GM20000 (cell line): ENCODE measurements at regions not wholly inside any gene's neighbourhood (a gene's known extent, or its start where the extent isn't known, plus 50 kb on each side); places are given as distances from the start of the nearest gene placed in this dataset.

Source experiments
- DNase-seq: peaks from one replicate; pipeline ENCODE4 v3.0.0; 2012; ENCODE audit warnings: low spot score
- TF ChIP-seq, protein P1 (sequence below): IDR thresholded peaks from 2 replicates; pipeline ENCODE4 v1.5.1; 2012; ENCODE audit warnings: mild to moderate bottlenecking, control low read depth; ENCODE audit errors: extremely low read depth, missing control alignments

DNA sequence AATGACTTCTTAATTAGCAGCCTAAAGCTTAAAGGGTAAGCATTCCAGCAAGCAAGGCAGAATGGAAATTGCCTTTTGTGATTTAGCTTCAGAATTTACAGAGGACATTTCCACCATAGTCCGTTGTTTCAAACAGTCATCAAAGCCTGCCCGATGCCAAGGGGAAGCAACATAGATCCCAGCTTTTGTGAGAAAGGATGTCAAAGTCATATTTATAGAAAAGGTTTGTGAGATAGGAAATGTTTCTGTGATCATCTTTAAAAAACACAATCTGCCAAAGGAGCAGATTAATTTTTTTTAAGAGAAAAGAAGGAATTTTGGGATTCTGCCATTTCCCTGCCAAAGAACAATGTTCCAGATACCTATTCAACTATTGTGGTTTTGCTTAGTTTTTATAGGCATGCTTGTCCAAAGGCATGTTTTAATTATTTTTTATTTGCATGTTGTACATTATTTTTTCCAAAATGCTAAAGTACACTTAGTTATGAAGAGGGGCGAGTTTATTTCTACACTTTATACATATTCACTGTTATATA is 346.9 kb downstream of the ZNF608 start:
- TF ChIP-seq, protein P1, sequence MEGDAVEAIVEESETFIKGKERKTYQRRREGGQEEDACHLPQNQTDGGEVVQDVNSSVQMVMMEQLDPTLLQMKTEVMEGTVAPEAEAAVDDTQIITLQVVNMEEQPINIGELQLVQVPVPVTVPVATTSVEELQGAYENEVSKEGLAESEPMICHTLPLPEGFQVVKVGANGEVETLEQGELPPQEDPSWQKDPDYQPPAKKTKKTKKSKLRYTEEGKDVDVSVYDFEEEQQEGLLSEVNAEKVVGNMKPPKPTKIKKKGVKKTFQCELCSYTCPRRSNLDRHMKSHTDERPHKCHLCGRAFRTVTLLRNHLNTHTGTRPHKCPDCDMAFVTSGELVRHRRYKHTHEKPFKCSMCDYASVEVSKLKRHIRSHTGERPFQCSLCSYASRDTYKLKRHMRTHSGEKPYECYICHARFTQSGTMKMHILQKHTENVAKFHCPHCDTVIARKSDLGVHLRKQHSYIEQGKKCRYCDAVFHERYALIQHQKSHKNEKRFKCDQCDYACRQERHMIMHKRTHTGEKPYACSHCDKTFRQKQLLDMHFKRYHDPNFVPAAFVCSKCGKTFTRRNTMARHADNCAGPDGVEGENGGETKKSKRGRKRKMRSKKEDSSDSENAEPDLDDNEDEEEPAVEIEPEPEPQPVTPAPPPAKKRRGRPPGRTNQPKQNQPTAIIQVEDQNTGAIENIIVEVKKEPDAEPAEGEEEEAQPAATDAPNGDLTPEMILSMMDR, result no peak
- DNase-seq, result no peak

DNA sequence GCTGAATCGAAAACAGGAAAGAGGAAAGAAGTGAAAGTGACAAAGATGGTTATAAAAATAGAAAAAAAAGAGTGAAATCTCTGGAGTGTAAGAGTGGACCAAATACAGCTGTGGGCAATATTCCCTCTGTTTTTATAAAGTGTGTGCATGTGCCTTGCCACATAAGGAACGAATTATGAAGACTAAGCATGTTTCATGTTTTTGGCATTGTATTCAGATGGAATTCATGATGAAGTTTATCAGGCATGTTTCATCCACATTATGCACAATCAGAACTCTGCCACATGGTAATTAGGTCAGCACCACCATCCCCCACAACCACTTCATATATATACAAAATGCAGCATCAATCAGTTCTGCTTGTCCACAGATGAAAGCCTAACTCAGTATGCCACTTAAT is 348.0 kb downstream of the ZNF608 start:
- TF ChIP-seq, protein P1, result no peak
- DNase-seq, result no peak

DNA sequence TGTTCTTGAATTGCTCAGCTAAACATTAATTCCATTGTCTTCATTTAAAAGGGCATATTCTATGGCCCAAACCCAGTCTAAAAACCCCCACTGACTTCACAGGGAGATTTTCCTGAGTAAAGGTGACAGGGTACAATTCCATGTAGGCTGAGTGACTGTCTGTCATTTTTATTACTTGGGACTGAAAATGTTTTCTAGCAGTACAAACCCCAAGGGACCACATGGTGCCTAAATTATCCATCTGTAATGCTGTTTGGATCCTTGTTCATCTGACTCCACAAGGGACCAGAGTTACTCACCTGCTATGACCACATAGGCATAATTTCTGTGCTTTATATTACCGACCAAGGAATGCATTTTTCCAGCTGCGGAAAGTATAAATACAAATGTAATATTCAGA is 349.1 kb downstream of the ZNF608 start:
- no peak for DNase-seq

DNA sequence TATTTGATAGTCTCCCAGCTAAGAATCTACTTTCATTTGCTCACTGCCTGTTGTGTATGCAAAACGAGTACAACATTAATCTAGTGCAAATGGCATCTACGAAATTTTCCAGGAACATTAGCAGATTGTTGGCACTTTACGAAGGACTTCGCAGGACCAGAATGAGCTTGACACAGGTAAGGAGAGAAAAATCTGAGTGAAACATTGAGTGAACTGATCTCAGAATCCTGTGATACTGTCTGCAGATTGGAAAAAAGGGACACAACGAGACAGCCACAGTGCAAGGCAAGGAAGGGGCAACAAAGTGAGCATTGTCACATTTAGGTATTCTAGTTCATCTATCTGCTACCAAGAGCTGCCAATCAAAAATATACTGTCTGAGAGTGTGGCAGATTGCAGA is 350.5 kb downstream of the ZNF608 start:
- DNase-seq, result no peak
- TF ChIP-seq, protein P1, result no peak

More for the DNA sequence above, 349.1 kb downstream of the ZNF608 start:
- TF ChIP-seq, protein P1, result no peak

DNA sequence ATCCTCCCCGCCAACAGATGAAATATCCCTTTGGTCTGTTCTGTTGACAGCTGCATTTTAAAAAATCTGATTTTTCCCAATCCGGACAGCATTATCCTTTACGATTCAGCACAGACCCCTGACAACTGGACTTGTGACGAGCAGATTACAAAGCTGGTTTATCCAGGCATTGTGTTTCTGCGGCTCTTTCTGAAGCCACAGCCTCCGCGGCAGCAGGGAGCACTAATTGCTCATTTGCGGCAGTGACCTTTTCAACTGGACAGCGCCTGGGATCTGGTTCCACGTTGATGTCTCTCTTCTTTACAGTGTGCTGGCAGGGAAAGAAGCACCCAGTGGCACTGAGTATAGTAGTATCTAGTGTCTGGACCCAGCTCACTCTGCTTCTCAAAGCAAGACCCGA is 351.2 kb downstream of the ZNF608 start:
- TF ChIP-seq, protein P1, result no peak
- no peak for DNase-seq

DNA sequence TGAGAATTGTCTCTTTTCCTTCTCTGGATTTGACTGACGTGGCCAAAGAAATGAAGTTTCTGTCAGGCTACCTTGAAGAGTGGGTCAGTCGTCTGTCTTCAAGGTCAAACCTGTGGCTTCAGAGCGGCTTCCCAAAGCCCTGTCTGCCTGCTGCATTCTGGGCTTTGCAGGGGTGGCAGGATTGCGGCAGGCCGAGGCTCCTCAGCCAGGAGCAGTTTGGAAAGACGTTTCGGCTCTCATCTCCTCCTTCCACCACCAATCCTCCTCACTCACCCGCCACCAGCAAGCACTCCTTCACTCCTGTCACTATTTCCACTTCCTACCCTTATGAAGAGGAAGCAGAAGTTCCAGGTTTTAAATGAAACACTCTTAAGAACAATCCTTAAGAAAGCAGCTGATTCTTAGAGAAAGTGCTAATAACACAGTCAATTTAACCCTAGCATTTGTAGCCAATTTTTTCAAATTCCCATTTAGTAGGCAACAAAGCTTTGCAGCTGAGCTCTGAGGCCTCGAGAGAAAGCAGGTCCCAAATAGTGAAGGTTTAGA is 351.7 kb downstream of the ZNF608 start:
- DNase-seq, result no peak
- TF ChIP-seq, protein P1, result no peak

DNA sequence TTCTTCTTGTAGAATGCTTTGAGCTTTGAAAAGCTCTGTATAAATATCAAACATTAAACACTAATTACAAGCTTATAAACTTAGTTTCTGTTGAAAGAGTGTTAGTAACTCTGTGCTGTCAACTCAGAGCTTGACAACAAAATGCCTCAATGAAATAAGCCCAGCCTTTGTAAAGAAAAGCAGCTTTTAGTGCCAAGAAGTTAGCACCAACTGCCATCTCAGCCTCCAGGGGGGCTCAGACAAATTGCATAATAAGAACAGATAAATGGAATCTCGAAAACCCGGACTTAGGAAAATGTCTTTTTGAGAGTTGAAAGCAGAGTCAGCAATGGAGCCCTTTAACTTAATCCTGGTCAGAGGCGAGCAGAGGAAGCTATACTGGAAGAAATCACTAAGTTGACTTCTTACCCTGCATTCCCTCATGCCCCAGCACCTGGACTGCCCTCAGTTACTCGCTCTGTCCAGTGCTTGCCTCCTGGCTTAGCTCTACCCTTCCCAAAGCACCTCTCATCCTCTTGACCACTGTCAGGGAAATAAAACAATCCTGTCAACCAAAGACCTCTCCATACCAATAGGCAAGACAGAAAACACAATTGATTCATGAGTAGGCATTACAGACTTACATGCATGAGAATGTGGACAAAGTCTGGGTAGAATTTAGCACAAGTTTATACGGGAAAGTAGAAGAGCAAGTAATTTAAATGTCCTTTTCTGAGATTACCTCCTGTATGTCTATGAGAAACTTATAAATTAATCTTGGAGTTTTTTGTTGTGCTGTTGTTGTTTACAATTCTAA is 352.7 kb downstream of the ZNF608 start:
- TF ChIP-seq, protein P1, result no peak
- no peak for DNase-seq
